ENCODE measurements at regions not wholly inside any gene's neighbourhood (a gene's known extent, or its start where the extent isn't known, plus 50 kb on each side); places are given as distances from the start of the nearest gene placed in this dataset.

DNA sequence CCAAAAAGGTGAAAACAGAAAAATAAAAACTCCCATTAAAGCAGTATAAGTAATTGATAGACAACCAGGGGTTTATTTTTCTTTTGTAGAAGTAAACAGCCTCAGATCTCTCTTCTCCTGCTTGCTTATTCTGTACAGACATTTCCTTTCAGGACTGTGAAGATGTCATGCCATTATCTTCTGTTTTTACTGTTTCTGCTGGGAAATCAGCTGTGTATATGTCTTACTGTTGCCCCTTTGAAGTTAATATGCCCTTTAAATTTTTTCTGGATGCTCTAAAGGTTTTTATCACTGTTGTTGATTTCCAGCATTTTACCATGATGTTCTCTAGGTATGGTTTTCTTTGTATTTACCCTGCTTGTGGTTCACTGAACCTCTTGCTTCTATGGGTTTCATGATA is 199.5 kb downstream of the NXNL2 start:
- no peak overlapping the region for H3K4me3 ChIP-seq (replicated peaks; ENCODE audit: low read depth, low read length)
- no peak for DNase-seq (ENCODE audit: extremely low read depth, low read depth)
- no peak for TF ChIP-seq CTCF (IDR thresholded peaks at IDR 0.05; ENCODE audit: low read depth, low read length, missing control alignments)

GRCh38 chr9:88736136-88736637 is 201.2 kb downstream of the NXNL2 start:
- no peak overlapping the region for H3K4me3 ChIP-seq (replicated peaks; ENCODE audit: low read depth, low read length)
- DNase-seq (ENCODE audit: extremely low read depth, low read depth): no peak
- no peak for TF ChIP-seq CTCF (IDR thresholded peaks at IDR 0.05; ENCODE audit: low read depth, low read length, missing control alignments)

DNA sequence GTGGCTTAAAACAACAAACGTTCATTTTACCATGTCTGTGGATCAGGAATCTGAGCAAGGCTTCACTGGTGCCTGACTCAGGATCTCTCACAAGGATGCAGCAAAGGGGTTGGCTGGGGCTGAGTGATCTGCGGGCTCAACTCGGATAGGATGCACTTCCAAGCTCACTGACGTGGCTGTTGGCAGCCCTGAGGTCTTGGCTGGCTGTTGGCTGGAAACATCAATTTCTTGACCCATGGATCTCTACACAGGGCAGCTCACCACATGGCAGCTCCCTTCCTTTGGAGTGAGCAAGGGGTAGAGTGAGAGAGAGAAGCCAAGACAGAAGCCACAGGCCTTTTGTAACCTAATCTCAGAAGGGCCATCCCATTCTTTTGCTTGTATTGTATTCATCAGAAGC is 202.1 kb downstream of the NXNL2 start:
- H3K4me3 ChIP-seq (replicated peaks; ENCODE audit: low read depth, low read length): no peak overlapping the region
- no peak for TF ChIP-seq CTCF (IDR thresholded peaks at IDR 0.05; ENCODE audit: low read depth, low read length, missing control alignments)
- no peak for DNase-seq (ENCODE audit: extremely low read depth, low read depth)

GRCh38 chr9:88737876-88738275 is 202.9 kb downstream of the NXNL2 start:
- no peak for TF ChIP-seq CTCF (IDR thresholded peaks at IDR 0.05; ENCODE audit: low read depth, low read length, missing control alignments)
- H3K4me3 ChIP-seq (replicated peaks; ENCODE audit: low read depth, low read length): no peak overlapping the region
- no peak for DNase-seq (ENCODE audit: extremely low read depth, low read depth)

DNA sequence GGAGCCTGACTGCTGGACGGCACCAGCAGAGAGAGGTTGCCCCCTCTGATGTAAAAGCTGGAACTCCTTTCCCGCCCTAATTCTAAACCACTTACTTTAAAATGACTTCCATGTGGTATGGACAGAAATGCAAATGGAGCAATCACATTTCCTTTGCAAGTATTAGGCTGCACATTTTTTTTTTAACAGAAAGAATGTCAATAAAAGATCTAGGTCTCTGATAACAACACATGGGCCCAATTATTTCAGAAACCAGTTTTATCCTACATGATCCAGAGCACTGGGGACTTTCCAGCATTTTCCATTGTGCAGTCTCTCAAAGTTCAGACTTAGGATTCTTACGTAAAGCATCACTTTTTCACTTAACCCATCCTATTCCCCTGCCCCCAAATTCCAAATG is 203.7 kb downstream of the NXNL2 start:
- no peak for TF ChIP-seq CTCF (IDR thresholded peaks at IDR 0.05; ENCODE audit: low read depth, low read length, missing control alignments)
- peak; percentile 88 for DNase-seq (ENCODE audit: extremely low read depth, low read depth)
- no peak overlapping the region for H3K4me3 ChIP-seq (replicated peaks; ENCODE audit: low read depth, low read length)

GRCh38 chr9:88739373-88739772 is 204.4 kb downstream of the NXNL2 start:
- no peak for TF ChIP-seq CTCF (IDR thresholded peaks at IDR 0.05; ENCODE audit: low read depth, low read length, missing control alignments)
- no peak for DNase-seq (ENCODE audit: extremely low read depth, low read depth)
- H3K4me3 ChIP-seq (replicated peaks; ENCODE audit: low read depth, low read length): no peak overlapping the region

DNA sequence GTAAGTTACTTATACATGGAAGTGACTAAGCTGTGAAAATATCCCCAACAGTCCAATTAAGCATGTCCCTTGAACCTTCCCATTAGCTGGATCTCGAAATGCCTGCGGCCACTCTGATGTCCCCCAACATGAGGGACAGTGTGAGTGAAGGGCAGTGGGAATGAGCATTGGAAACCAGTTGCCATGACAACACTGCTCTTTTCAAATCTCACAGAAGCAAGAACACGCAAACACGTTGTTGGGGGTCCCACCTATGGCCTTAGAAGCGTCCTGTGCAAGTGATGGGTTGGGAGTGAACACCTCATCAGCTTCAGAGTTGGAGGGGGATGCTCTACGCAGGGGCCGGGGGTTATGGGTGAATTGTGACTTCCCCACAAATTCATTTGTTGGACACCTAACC is 205.9 kb downstream of the NXNL2 start:
- DNase-seq (ENCODE audit: extremely low read depth, low read depth): no peak
- TF ChIP-seq CTCF (IDR thresholded peaks at IDR 0.05; ENCODE audit: low read depth, low read length, missing control alignments): no peak
- no peak overlapping the region for H3K4me3 ChIP-seq (replicated peaks; ENCODE audit: low read depth, low read length)

All from HFF-Myc (cell line).